Activated CD8-positive, alpha-beta T cell treated with anti-CD3 and anti-CD28 coated beads for 36 hours (primary cell): ENCODE measurements at regions not wholly inside any gene's neighbourhood (a gene's known extent, or its start where the extent isn't known, plus 50 kb on each side); places are given as distances from the start of the nearest gene placed in this dataset.

ENCODE experiments used
- ATAC-seq: fragments of 200-7000 bp; cut with Tn5 transposase; one replicate; pipeline ENCODE4 v1.10.0; 2021; ENCODE audit warnings: mild to moderate bottlenecking, moderate library complexity
- CTCF ChIA-PET: fragments of 350-600 bp; sonication (Branson Sonifier 250); formaldehyde crosslinking; loops from one replicate; lab custom pipeline; 2021; ENCODE audit warnings: antibody characterized with exemption; lab: Charles Lee
- POLR2A ChIA-PET: fragments of 350-600 bp; sonication (Branson Sonifier 250); formaldehyde crosslinking; loops from one replicate; lab custom pipeline; 2021; ENCODE audit warnings: antibody characterized with exemption; lab: Charles Lee
- DNase-seq: peaks from one replicate; pipeline ENCODE4 v3.0.0-alpha.2; 2020
- H3K27ac Mint-ChIP-seq: one replicate; pipeline ENCODE4 v1.8.0; 2021; ENCODE audit warnings: mild to moderate bottlenecking, mixed read lengths
- H3K27me3 Mint-ChIP-seq: one replicate; pipeline ENCODE4 v1.8.0; 2021; ENCODE audit warnings: mixed read lengths
- H3K36me3 Mint-ChIP-seq: one replicate; pipeline ENCODE4 v1.8.0; 2021; ENCODE audit warnings: low read depth, mixed read lengths
- H3K4me1 Mint-ChIP-seq: one replicate; pipeline ENCODE4 v1.8.0; 2021; ENCODE audit warnings: low read depth, mixed read lengths
- H3K4me3 Mint-ChIP-seq: one replicate; pipeline ENCODE4 v1.8.0; 2021; ENCODE audit warnings: mild to moderate bottlenecking, moderate library complexity, mixed read lengths
- H3K9me3 Mint-ChIP-seq: one replicate; pipeline ENCODE4 v1.8.0; 2021; ENCODE audit warnings: mixed read lengths
- intact Hi-C: fragments of 100-400 bp; cut with micrococcal nuclease; formaldehyde crosslinking; loops from one replicate; pipeline ENCODE4 v1.10.0; 2022
- TF ChIP-seq, protein P1 (sequence below): fragments of 200-600 bp; IDR thresholded peaks from one replicate; pipeline ENCODE4 v1.8.0; 2022; ENCODE audit warnings: antibody characterized with exemption, mild to moderate bottlenecking

DNA sequence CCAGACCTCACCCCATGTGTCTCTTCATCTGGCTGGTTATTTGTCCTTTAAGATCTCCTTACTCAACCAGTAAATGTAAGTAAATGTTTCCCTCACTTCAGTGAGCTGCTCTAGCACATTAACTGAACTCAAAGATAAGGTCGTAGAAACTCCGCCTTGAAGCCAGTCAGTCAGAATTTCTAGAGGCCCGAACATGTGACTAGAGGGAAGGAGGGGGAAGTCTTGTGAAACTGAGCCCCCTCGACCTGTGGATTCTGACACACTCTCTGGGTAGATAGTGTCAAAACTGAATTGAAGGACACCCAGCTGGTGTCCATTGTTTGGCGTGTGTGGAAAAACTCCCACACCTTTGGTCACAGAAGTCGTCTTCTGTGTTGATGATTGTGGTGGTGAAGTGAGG lies 933.9 kb downstream of the ADGRL3 start:
- no peak overlapping the region for H3K27ac Mint-ChIP-seq
- POLR2A ChIA-PET: no interaction called here
- intact Hi-C loops: no loop called here

DNA sequence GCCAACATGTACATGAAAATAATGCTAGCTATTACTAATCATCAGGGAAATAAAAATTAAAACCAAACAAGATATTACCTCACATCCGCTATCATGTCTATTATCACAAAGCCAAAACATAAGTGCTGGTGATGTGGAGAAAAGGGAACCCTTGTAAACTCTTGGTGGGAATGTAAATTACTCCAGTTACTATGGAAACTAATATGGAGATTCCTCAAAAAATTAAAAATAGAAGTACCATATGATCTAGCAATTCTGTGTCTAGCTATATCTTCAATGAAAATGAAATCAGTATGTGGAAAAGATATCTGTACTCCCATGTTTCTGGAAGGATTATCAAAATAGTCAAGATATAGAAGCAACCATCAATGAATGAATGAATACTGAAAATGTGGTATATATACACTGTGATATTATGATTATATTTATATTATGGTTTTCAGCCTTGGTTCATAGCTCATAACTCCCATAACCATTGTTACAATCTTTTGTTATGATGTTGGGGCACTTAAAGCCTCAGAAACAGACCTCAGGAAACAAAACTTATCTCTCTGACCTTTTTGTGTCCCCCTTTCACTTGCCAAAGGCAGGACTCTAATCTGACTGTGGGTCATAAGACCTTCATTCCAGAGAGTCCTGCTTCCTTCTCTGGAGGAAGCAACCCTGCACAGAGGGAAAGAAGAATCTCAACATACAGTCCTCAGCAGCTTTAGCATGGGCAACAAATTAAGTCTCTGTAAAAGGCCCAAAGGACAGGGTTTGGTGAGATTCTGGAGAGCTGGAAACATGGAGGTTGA lies 933.2 kb downstream of the ADGRL3 start:
- ATAC-seq (no peak), DNase-seq (no peak)
- H3K9me3 Mint-ChIP-seq: peaks cover 10% of the 10 kb centered on the region
- H3K4me3 Mint-ChIP-seq: no peak overlapping the region
- no peak overlapping the region for H3K27ac Mint-ChIP-seq
- TF ChIP-seq, protein P1, sequence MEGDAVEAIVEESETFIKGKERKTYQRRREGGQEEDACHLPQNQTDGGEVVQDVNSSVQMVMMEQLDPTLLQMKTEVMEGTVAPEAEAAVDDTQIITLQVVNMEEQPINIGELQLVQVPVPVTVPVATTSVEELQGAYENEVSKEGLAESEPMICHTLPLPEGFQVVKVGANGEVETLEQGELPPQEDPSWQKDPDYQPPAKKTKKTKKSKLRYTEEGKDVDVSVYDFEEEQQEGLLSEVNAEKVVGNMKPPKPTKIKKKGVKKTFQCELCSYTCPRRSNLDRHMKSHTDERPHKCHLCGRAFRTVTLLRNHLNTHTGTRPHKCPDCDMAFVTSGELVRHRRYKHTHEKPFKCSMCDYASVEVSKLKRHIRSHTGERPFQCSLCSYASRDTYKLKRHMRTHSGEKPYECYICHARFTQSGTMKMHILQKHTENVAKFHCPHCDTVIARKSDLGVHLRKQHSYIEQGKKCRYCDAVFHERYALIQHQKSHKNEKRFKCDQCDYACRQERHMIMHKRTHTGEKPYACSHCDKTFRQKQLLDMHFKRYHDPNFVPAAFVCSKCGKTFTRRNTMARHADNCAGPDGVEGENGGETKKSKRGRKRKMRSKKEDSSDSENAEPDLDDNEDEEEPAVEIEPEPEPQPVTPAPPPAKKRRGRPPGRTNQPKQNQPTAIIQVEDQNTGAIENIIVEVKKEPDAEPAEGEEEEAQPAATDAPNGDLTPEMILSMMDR: no peak
- no peaks in the 10 kb centered on the region for H3K4me1 Mint-ChIP-seq
- intact Hi-C loops: no loop called here
- POLR2A ChIA-PET: no interaction called here
- CTCF ChIA-PET: no interaction called here
- no peaks in the 10 kb centered on the region for H3K27me3 Mint-ChIP-seq
- no peaks in the 10 kb centered on the region for H3K36me3 Mint-ChIP-seq

More for the DNA sequence above, 933.9 kb downstream of the ADGRL3 start:
- Mint-ChIP-seq H3K36me3 (no peaks in the 10 kb centered on the region), H3K9me3 (peaks cover 14% of the 10 kb centered on the region), H3K4me3 (no peak overlapping the region), H3K4me1 (no peaks in the 10 kb centered on the region), H3K27me3 (no peaks in the 10 kb centered on the region)
- DNase-seq: no peak
- TF ChIP-seq, protein P1: no peak
- ATAC-seq: no peak
- CTCF ChIA-PET: no interaction called here

DNA sequence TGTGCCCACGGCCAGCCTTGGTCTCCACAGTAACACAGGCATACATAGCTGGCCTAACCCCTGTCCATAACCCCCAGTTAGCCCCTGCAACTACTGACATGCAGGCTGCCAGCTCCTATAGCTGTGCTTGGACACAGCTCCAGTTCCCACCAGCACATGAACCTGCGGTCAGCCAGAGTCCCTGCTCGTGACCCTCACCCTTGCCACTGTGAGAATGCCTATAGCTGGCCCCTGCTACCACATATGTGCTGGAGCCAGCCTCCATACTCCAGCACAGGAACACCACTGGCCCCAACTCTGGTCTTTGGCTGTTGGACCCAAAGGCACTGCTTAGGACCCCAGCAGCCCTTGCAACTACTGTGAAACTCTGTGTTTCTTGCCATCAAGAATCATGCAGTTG lies 930.9 kb downstream of the ADGRL3 start:
- no peaks in the 10 kb centered on the region for H3K36me3 Mint-ChIP-seq
- no peak overlapping the region for H3K27ac Mint-ChIP-seq
- H3K4me3 Mint-ChIP-seq: no peak overlapping the region
- no peaks in the 10 kb centered on the region for H3K27me3 Mint-ChIP-seq
- intact Hi-C loops: no loop called here
- ChIA-PET POLR2A (no interaction called here), CTCF (no interaction called here)
- H3K9me3 Mint-ChIP-seq: peaks cover 9% of the 10 kb centered on the region
- TF ChIP-seq, protein P1: no peak
- no peaks in the 10 kb centered on the region for H3K4me1 Mint-ChIP-seq
- DNase-seq (no peak), ATAC-seq (no peak)

DNA sequence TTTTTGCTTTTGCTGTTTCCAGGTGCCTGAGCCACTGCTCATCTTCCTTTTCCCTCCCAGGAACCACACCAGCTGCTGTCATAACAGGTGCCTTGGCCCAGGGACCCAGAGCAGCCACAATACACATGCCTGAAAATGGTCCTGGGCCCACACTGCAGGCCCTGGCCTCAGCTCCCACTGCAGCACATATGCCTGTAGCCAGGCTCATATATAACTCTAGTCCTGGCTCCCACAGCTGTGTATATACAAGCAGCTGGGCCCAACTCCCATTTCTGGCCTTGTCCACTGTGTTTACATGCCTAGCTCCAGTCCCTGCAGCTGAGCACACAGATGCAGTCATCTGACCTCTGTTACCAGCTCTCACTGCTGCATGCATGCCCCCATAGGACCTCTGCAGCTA lies 930.5 kb downstream of the ADGRL3 start:
- ChIA-PET CTCF (no interaction called here), POLR2A (no interaction called here)
- H3K27me3 Mint-ChIP-seq: no peaks in the 10 kb centered on the region
- intact Hi-C loops: no loop called here
- TF ChIP-seq, protein P1: no peak
- no peak overlapping the region for H3K4me3 Mint-ChIP-seq
- peaks cover 12% of the 10 kb centered on the region for H3K9me3 Mint-ChIP-seq
- no peaks in the 10 kb centered on the region for H3K4me1 Mint-ChIP-seq
- no peaks in the 10 kb centered on the region for H3K36me3 Mint-ChIP-seq
- H3K27ac Mint-ChIP-seq: no peak overlapping the region
- DNase-seq: no peak
- no peak for ATAC-seq

DNA sequence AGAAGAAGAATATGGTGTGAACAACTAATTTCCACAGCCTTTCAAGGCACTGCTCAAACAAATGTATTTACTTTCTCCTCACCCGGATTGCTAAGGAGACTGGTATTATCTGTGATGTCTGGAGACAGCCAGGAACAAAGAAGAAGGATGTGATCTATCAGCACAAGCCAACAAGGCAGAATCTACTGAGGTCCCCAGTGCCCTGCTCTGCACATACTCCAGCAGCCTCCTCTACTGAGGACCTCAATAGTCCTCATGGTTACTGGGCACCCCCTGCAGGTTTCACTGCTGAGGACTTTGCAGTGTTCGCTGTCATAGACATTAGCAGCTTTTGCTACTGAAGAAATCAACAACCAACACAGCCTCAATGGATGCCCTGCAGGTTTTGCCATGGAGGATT lies 930.1 kb downstream of the ADGRL3 start:
- POLR2A ChIA-PET: no interaction called here
- CTCF ChIA-PET: no interaction called here
- no peaks in the 10 kb centered on the region for H3K27me3 Mint-ChIP-seq
- intact Hi-C loops: no loop called here
- H3K4me1 Mint-ChIP-seq: no peaks in the 10 kb centered on the region
- ATAC-seq (no peak), DNase-seq (no peak)
- peaks cover 12% of the 10 kb centered on the region for H3K9me3 Mint-ChIP-seq
- H3K27ac Mint-ChIP-seq: no peak overlapping the region
- no peak overlapping the region for H3K4me3 Mint-ChIP-seq
- H3K36me3 Mint-ChIP-seq: no peaks in the 10 kb centered on the region
- TF ChIP-seq, protein P1: no peak
